ENCODE measurements at regions not wholly inside any gene's neighbourhood (a gene's known extent, or its start where the extent isn't known, plus 50 kb on each side); places are given as distances from the start of the nearest gene placed in this dataset.
A peak's percentile ranks its signal among the peaks of the same experiment; 100 is the strongest.

GRCh38 chrX:11970578-11971359 is 167.5 kb upstream of the FRMPD4 start:
- no peaks in the 10 kb centered on the region for H3K4me1 ChIP-seq (ENCODE audit: control insufficient read depth, insufficient read depth, low read length)
- no CpG with 5 or more reads among the region's 6 CpGs for WGBS (ENCODE audit: insufficient coverage)
- H3K27ac ChIP-seq (ENCODE audit: low read depth, low read length): no peak overlapping the region
- DNase-seq (ENCODE audit: low read depth in 4 of 6, low spot score in 6 of 6): peak in 1 of 6 donors; percentile 42
- H3K9me3 ChIP-seq (ENCODE audit: control insufficient read depth, insufficient read depth, low read length): no peaks in the 10 kb centered on the region
- H3K27me3 ChIP-seq (ENCODE audit: control insufficient read depth, insufficient read depth, low read length): peaks cover 13% of the 10 kb centered on the region
- no peaks in the 10 kb centered on the region for H3K36me3 ChIP-seq (ENCODE audit: control insufficient read depth, insufficient read depth, low read length)
- no peak overlapping the region for H3K4me3 ChIP-seq (ENCODE audit: low read depth, low read length)

GRCh38 chrX:11976663-11977062 is 161.6 kb upstream of the FRMPD4 start:
- Histone ChIP-seq H3K4me3 (ENCODE audit: low read depth, low read length) (no peak overlapping the region), H3K9me3 (ENCODE audit: control insufficient read depth, insufficient read depth, low read length) (no peaks in the 10 kb centered on the region), H3K4me1 (ENCODE audit: control insufficient read depth, insufficient read depth, low read length) (no peaks in the 10 kb centered on the region), H3K27ac (ENCODE audit: low read depth, low read length) (no peak overlapping the region), H3K36me3 (ENCODE audit: control insufficient read depth, insufficient read depth, low read length) (no peaks in the 10 kb centered on the region), H3K27me3 (ENCODE audit: control insufficient read depth, insufficient read depth, low read length) (peaks cover 7% of the 10 kb centered on the region)
- WGBS (ENCODE audit: insufficient coverage): no CpG with 5 or more reads among the region's 2 CpGs
- no peak for DNase-seq (ENCODE audit: low read depth in 4 of 6, low spot score in 6 of 6)

- no peak for DNase-seq (ENCODE audit: low read depth in 4 of 6, low spot score in 6 of 6)
- H3K4me3 ChIP-seq (ENCODE audit: low read depth, low read length): no peak overlapping the region
- no peaks in the 10 kb centered on the region for H3K9me3 ChIP-seq (ENCODE audit: control insufficient read depth, insufficient read depth, low read length)
- H3K27ac ChIP-seq (ENCODE audit: low read depth, low read length): no peak overlapping the region
- H3K36me3 ChIP-seq (ENCODE audit: control insufficient read depth, insufficient read depth, low read length): no peaks in the 10 kb centered on the region
- no peaks in the 10 kb centered on the region for H3K4me1 ChIP-seq (ENCODE audit: control insufficient read depth, insufficient read depth, low read length)
- peaks cover 3% of the 10 kb centered on the region for H3K27me3 ChIP-seq (ENCODE audit: control insufficient read depth, insufficient read depth, low read length)
Observed at GRCh38 chrX:11992271-11992670, 146.0 kb upstream of the FRMPD4 start.

- Histone ChIP-seq H3K27me3 (ENCODE audit: control insufficient read depth, insufficient read depth, low read length) (peaks cover 5% of the 10 kb centered on the region), H3K36me3 (ENCODE audit: control insufficient read depth, insufficient read depth, low read length) (no peaks in the 10 kb centered on the region), H3K4me3 (ENCODE audit: low read depth, low read length) (no peak overlapping the region), H3K9me3 (ENCODE audit: control insufficient read depth, insufficient read depth, low read length) (no peaks in the 10 kb centered on the region), H3K4me1 (ENCODE audit: control insufficient read depth, insufficient read depth, low read length) (no peaks in the 10 kb centered on the region), H3K27ac (ENCODE audit: low read depth, low read length) (no peak overlapping the region)
- peak in 1 of 6 donors; percentile 74 for DNase-seq (ENCODE audit: low read depth in 4 of 6, low spot score in 6 of 6)
- whole genome bisulfite sequencing (ENCODE audit: insufficient coverage): no CpG with 5 or more reads among the region's 1 CpG
Observed at GRCh38 chrX:11995146-11995545, 143.1 kb upstream of the FRMPD4 start.

GRCh38 chrX:11996810-11997209 is 141.5 kb upstream of the FRMPD4 start:
- no peak overlapping the region for H3K27ac ChIP-seq (ENCODE audit: low read depth, low read length)
- no peaks in the 10 kb centered on the region for H3K4me1 ChIP-seq (ENCODE audit: control insufficient read depth, insufficient read depth, low read length)
- H3K4me3 ChIP-seq (ENCODE audit: low read depth, low read length): no peak overlapping the region
- H3K27me3 ChIP-seq (ENCODE audit: control insufficient read depth, insufficient read depth, low read length): peaks cover 8% of the 10 kb centered on the region
- no peak for DNase-seq (ENCODE audit: low read depth in 4 of 6, low spot score in 6 of 6)
- H3K9me3 ChIP-seq (ENCODE audit: control insufficient read depth, insufficient read depth, low read length): no peaks in the 10 kb centered on the region
- 59% methylated on average over 2 of the region's 2 CpGs for WGBS (ENCODE audit: insufficient coverage)
- no peaks in the 10 kb centered on the region for H3K36me3 ChIP-seq (ENCODE audit: control insufficient read depth, insufficient read depth, low read length)

GRCh38 chrX:11998944-11999343 is 139.3 kb upstream of the FRMPD4 start:
- 0% methylated on average over 1 of the region's 2 CpGs for WGBS (ENCODE audit: insufficient coverage)
- no peak overlapping the region for H3K4me3 ChIP-seq (ENCODE audit: low read depth, low read length)
- no peaks in the 10 kb centered on the region for H3K9me3 ChIP-seq (ENCODE audit: control insufficient read depth, insufficient read depth, low read length)
- DNase-seq (ENCODE audit: low read depth in 4 of 6, low spot score in 6 of 6): no peak
- no peak overlapping the region for H3K27ac ChIP-seq (ENCODE audit: low read depth, low read length)
- H3K36me3 ChIP-seq (ENCODE audit: control insufficient read depth, insufficient read depth, low read length): no peaks in the 10 kb centered on the region
- H3K27me3 ChIP-seq (ENCODE audit: control insufficient read depth, insufficient read depth, low read length): peaks cover 8% of the 10 kb centered on the region
- no peaks in the 10 kb centered on the region for H3K4me1 ChIP-seq (ENCODE audit: control insufficient read depth, insufficient read depth, low read length)

- Histone ChIP-seq H3K36me3 (ENCODE audit: control insufficient read depth, insufficient read depth, low read length) (no peaks in the 10 kb centered on the region), H3K27ac (ENCODE audit: low read depth, low read length) (no peak overlapping the region), H3K27me3 (ENCODE audit: control insufficient read depth, insufficient read depth, low read length) (peaks cover 7% of the 10 kb centered on the region), H3K4me3 (ENCODE audit: low read depth, low read length) (no peak overlapping the region), H3K9me3 (ENCODE audit: control insufficient read depth, insufficient read depth, low read length) (no peaks in the 10 kb centered on the region), H3K4me1 (ENCODE audit: control insufficient read depth, insufficient read depth, low read length) (no peaks in the 10 kb centered on the region)
- no peak for DNase-seq (ENCODE audit: low read depth in 4 of 6, low spot score in 6 of 6)
Observed at GRCh38 chrX:12002876-12003275, 135.4 kb upstream of the FRMPD4 start.

GRCh38 chrX:12007881-12008280 is 130.4 kb upstream of the FRMPD4 start:
- no peak for DNase-seq (ENCODE audit: low read depth in 4 of 6, low spot score in 6 of 6)
- WGBS (ENCODE audit: insufficient coverage): 47% methylated on average over 2 of the region's 2 CpGs

GRCh38 chrX:12010436-12010835 is 127.8 kb upstream of the FRMPD4 start:
- no peak overlapping the region for H3K27ac ChIP-seq (ENCODE audit: low read depth, low read length)
- H3K9me3 ChIP-seq (ENCODE audit: control insufficient read depth, insufficient read depth, low read length): no peaks in the 10 kb centered on the region
- H3K4me3 ChIP-seq (ENCODE audit: low read depth, low read length): no peak overlapping the region
- peaks cover 2% of the 10 kb centered on the region for H3K27me3 ChIP-seq (ENCODE audit: control insufficient read depth, insufficient read depth, low read length)
- no peaks in the 10 kb centered on the region for H3K4me1 ChIP-seq (ENCODE audit: control insufficient read depth, insufficient read depth, low read length)
- WGBS (ENCODE audit: insufficient coverage): no CpG with 5 or more reads among the region's 1 CpG
- H3K36me3 ChIP-seq (ENCODE audit: control insufficient read depth, insufficient read depth, low read length): no peaks in the 10 kb centered on the region
- no peak for DNase-seq (ENCODE audit: low read depth in 4 of 6, low spot score in 6 of 6)

More at GRCh38 chrX:12007881-12008280, 130.4 kb upstream of the FRMPD4 start:
- no peak overlapping the region for H3K27ac ChIP-seq (ENCODE audit: low read depth, low read length)
- no peak overlapping the region for H3K4me3 ChIP-seq (ENCODE audit: low read depth, low read length)
- H3K36me3 ChIP-seq (ENCODE audit: control insufficient read depth, insufficient read depth, low read length): no peaks in the 10 kb centered on the region
- H3K9me3 ChIP-seq (ENCODE audit: control insufficient read depth, insufficient read depth, low read length): no peaks in the 10 kb centered on the region
- no peaks in the 10 kb centered on the region for H3K4me1 ChIP-seq (ENCODE audit: control insufficient read depth, insufficient read depth, low read length)
- H3K27me3 ChIP-seq (ENCODE audit: control insufficient read depth, insufficient read depth, low read length): peaks cover 2% of the 10 kb centered on the region

- no peak overlapping the region for H3K4me3 ChIP-seq (ENCODE audit: low read depth, low read length)
- no peaks in the 10 kb centered on the region for H3K4me1 ChIP-seq (ENCODE audit: control insufficient read depth, insufficient read depth, low read length)
- WGBS (ENCODE audit: insufficient coverage): no CpG with 5 or more reads among the region's 2 CpGs
- H3K9me3 ChIP-seq (ENCODE audit: control insufficient read depth, insufficient read depth, low read length): no peaks in the 10 kb centered on the region
- H3K27ac ChIP-seq (ENCODE audit: low read depth, low read length): no peak overlapping the region
- DNase-seq (ENCODE audit: low read depth in 4 of 6, low spot score in 6 of 6): no peak
- H3K36me3 ChIP-seq (ENCODE audit: control insufficient read depth, insufficient read depth, low read length): no peaks in the 10 kb centered on the region
- peaks cover 2% of the 10 kb centered on the region for H3K27me3 ChIP-seq (ENCODE audit: control insufficient read depth, insufficient read depth, low read length)
Observed at GRCh38 chrX:12011075-12011474, 127.2 kb upstream of the FRMPD4 start.

Data from spinal cord (tissue), 9 donors.